Right lobe of liver (tissue), 4 donors: ENCODE measurements at regions not wholly inside any gene's neighbourhood (a gene's known extent, or its start where the extent isn't known, plus 50 kb on each side); places are given as distances from the start of the nearest gene placed in this dataset.

Experiments
- POLR2A ChIP-seq: fragments of 450-650 bp; IDR thresholded peaks from one replicate; pipeline ENCODE4 v1.6.1; 2017; ENCODE audit warnings: antibody characterized with exemption, mild to moderate bottlenecking
- TF ChIP-seq, protein P1 (sequence below), 4 donors: fragments of 200-600 bp in 3 of 4; fragments of 450-650 bp in 1 of 4; IDR thresholded peaks; one replicate each; pipeline versions ENCODE4 v1.5.1 to v1.8.0; 2016 to 2022; ENCODE audit warnings: antibody characterized with exemption in 4 of 4, mild to moderate bottlenecking in 2 of 4
- donor health status: DM: no; HTN: no; CAD: no.
- donor health status: DM: no; HTN: no; CAD: no.
- donor health status: DM: no; HTN: yes; CAD: no.

DNA sequence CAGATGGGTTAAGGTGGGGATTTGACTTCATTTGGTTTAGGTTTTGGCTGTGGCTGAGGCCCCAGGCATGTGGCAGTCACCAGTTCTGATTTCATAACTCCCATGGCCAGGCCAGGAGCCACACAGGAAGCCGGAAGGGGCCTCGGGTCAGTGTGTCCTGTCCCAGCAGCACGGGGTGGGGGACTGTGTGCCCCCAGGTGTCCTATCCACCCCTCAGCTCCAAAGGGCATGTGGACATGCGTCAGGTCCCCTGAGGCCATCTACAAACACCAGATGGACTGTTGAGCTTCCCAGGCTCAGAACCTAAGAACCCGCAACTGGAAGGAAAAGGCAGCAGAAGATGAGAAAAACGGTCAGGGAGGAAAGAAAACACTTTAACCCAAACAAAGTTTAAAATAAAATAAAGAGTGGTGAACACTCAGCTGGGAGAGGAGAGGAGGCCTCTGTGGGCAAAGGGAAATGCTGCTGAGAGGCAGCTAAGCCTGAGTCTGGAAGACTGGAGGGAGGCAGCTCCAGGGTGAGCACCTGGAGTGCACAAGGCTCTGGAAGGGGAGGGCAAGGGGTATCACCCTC, 260.8 kb downstream of the AUH start:
- TF ChIP-seq, protein P1, sequence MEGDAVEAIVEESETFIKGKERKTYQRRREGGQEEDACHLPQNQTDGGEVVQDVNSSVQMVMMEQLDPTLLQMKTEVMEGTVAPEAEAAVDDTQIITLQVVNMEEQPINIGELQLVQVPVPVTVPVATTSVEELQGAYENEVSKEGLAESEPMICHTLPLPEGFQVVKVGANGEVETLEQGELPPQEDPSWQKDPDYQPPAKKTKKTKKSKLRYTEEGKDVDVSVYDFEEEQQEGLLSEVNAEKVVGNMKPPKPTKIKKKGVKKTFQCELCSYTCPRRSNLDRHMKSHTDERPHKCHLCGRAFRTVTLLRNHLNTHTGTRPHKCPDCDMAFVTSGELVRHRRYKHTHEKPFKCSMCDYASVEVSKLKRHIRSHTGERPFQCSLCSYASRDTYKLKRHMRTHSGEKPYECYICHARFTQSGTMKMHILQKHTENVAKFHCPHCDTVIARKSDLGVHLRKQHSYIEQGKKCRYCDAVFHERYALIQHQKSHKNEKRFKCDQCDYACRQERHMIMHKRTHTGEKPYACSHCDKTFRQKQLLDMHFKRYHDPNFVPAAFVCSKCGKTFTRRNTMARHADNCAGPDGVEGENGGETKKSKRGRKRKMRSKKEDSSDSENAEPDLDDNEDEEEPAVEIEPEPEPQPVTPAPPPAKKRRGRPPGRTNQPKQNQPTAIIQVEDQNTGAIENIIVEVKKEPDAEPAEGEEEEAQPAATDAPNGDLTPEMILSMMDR (IDR thresholded peaks at IDR 0.05): no peak
- no peak for TF ChIP-seq POLR2A
